HT-29 (cell line): ENCODE measurements at regions not wholly inside any gene's neighbourhood (a gene's known extent, or its start where the extent isn't known, plus 50 kb on each side); places are given as distances from the start of the nearest gene placed in this dataset.
A peak's percentile ranks its signal among the peaks of the same experiment; 100 is the strongest.

Experiments used
- DNase-seq: peaks from one replicate; pipeline ENCODE4 v3.0.0-alpha.2; 2015; ENCODE audit warnings: low spot score

GRCh38 chr13:38606699-38607535 lies 80.0 kb upstream of the FREM2 start:
- no peak for DNase-seq

DNA sequence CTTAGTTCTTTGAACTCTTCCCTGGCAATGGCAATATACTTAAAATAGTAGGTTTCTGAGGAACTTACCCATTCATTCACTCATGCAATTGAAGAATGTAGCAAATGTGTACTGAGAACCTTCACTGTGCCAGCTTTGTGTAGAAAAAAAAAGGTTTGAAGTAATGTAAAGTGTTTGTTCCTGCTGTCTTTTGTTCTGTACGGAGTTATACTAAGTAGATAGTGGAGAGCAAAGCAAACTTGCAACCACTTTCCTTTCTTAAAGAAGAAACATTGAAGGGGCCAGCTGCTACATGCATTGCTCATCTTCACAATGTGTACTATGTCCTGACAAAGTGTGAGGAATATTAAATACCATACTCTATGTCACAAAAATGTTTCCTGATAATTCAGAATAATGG lies 68.9 kb upstream of the FREM2 start:
- DNase-seq, result no peak

- no peak for DNase-seq
Measured at GRCh38 chr13:38618336-38618735, 68.5 kb upstream of the FREM2 start.

GRCh38 chr13:38618881-38619280 lies 68.0 kb upstream of the FREM2 start:
- no peak for DNase-seq

DNA sequence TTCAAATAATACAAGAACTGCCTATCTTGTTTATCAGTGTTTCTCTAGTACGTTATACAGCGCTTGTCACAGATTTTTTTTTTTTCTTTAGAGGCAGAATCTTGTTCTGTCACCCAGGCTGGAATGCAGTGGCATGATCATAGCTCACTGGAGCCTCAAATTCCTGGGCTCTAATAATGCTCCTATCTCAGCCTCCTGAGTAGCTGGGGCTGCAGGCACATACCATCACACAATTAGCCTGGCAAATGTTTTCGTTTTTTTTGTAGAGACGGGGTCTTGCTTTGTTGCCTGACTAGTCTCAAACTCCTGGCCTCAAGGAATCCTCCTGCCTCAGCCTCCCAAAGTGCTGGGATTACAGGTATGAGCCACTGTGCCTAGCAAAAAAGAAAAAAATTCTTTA lies 66.0 kb upstream of the FREM2 start:
- no peak for DNase-seq

DNA sequence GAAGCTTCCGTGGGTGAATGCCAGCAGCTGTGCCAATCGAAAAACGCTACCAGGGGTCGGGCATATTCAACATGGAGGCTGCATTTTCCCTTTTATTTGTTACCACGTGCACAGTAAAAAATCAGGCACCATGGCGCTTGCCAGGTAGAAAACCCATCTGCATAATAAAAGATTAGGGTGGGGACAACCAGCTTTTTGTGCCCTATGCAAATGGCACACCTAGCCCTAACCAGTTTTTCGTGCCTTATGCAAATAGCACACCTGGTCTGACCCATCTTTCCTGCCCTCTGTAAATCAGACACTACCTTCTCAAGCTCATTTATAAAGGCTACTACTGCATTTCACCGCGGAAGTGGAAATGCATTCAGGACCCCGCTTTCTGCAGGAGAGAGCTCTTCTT lies 62.1 kb upstream of the FREM2 start:
- no peak for DNase-seq

GRCh38 chr13:38628554-38628953 lies 58.3 kb upstream of the FREM2 start:
- no peak for DNase-seq

DNA sequence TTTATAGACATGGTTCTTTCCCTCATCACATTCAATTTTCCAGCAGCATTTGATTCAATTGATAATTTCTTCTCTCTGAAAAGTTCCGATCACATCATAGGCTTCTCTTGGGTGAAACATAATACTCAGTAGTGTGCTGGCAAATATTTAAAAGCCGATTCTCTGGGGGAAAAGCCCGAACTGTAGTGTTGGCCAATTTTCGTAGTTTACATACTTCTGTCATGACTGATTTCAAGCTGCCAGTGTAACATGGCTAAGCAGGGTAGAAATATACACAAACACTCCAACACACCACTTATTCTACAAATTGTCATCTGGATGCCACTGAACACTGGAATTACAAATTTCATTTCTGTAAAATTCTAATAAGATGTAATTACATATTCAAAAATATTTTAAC lies 56.1 kb upstream of the FREM2 start:
- no peak for DNase-seq

DNA sequence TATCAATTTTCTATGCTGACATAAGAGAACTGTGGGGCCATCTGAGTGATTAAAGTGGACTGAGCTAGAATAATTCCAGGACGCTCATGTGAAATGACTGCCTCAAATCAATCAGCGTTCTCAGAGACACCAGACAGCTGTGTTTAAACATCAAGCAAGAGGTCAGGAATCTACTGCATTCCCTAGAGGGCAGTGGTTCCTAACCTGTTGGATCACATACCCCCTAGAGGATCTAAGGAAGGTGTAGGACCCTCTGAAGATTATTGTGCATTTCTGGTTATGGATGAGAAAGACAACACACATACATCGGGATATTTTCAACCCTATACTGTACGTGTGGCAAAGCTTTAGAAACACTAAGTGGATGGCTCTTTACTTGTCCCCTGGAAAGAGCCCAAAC lies 51.8 kb upstream of the FREM2 start:
- DNase-seq, result no peak

DNA sequence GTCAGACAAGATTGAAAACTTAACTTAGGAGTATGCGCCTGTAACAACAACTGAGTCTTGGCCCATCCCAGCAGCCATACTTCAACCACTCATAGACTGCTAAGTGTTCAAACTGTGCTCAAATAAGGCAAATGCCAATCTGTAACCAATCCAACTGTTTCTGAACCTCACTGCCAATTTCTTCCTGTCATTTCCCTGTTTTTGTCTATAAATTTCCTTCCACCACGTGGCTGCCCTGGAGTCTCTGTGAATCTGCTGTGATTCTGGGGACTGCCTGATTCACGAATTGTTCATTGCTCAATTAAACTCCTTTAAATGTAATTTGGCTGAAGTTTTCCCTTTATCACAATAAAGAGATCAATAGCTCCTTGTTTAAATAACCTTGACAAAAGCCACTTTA lies 50.8 kb upstream of the FREM2 start:
- DNase-seq, result no peak

DNA sequence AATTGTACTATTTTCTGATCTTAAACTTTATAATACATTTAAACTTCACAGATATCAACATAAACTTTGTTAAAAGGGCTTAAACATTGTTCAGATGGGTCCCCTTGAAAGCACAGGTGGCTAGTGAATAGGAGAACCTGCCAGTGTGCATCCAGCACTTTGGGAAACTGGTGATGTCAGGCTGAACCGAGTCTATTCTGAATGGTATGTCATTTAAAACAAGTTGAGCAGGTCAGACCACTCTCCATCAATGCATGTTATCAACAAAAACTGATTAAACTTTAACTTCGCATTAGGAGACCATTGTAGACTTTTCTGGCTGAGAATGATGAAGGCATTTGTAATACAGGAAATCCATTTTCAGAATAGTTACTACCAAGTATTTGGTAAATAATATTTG lies 50.1 kb upstream of the FREM2 start:
- peak; percentile 97 for DNase-seq
